OCI-LY3 (cell line): ENCODE measurements at regions not wholly inside any gene's neighbourhood (a gene's known extent, or its start where the extent isn't known, plus 50 kb on each side); places are given as distances from the start of the nearest gene placed in this dataset.

ENCODE experiments used
- H2AFZ ChIP-seq: fragments of 200-600, 300-600 bp; shearing (Covaris generic); 2 replicates; pipeline ENCODE4 v1.6.0; 2014; ENCODE audit warnings: antibody characterized with exemption, low read depth, low read length
- H3K27ac ChIP-seq: fragments of 200-600, 300-600 bp; sonication (generic); 2 replicates; pipeline ENCODE4 v1.5.1; 2014; ENCODE audit warnings: mild to moderate bottlenecking, low read length, moderate library complexity, mixed read lengths
- H3K27me3 ChIP-seq: fragments of 200-600, 300-600 bp; sonication (generic); 2 replicates; pipeline ENCODE4 v1.6.1; 2014; ENCODE audit warnings: low read depth, low read length, mixed read lengths
- H3K36me3 ChIP-seq: fragments of 200-600, 300-600 bp; sonication (generic); replicated peaks from 2 replicates; pipeline ENCODE3; 2014; ENCODE audit warnings: low read depth, low read length, mixed read lengths
- H3K4me1 ChIP-seq: fragments of 300-600, 200-600 bp; sonication (generic); 2 replicates; pipeline ENCODE4 v1.6.1; 2014; ENCODE audit warnings: low read length, mixed read lengths
- H3K4me2 ChIP-seq: fragments of 200-600, 300-600 bp; sonication (generic); 2 replicates; pipeline ENCODE4 v1.6.1; 2014; ENCODE audit warnings: low read length, mixed read lengths
- H3K4me3 ChIP-seq: fragments of 300-600, 200-600 bp; sonication (generic); 2 replicates; pipeline ENCODE4 v1.5.1; 2014; ENCODE audit warnings: antibody characterized with exemption, mild to moderate bottlenecking, low read length, moderate library complexity
- H3K79me2 ChIP-seq: fragments of 300-600, 200-600 bp; shearing (Covaris generic); 2 replicates; pipeline ENCODE4 v1.6.1; 2014; ENCODE audit warnings: mild to moderate bottlenecking, low read length, mixed read lengths
- H3K9ac ChIP-seq: fragments of 300-600, 200-600 bp; shearing (Covaris generic); 2 replicates; pipeline ENCODE4 v1.6.0; 2014; ENCODE audit warnings: mild to moderate bottlenecking, low read length, moderate library complexity
- H3K9me3 ChIP-seq: fragments of 200-600, 300-600 bp; shearing (Covaris generic); 2 replicates; pipeline ENCODE4 v1.6.1; 2014; ENCODE audit warnings: low read length, mixed read lengths; ENCODE audit not compliant: insufficient read depth
- H4K20me1 ChIP-seq: fragments of 200-600, 300-600 bp; sonication (generic); 2 replicates; pipeline ENCODE4 v1.6.1; 2016; ENCODE audit warnings: low read length, mixed read lengths; ENCODE audit not compliant: insufficient read depth
- CTCF ChIP-seq: fragments of 200-600, 300-600 bp; sonication (generic); IDR thresholded peaks from 2 replicates; pipeline ENCODE4 v1.5.1; 2014; ENCODE audit warnings: antibody characterized with exemption, low read length, low read depth
- EZH2phosphoT487 ChIP-seq: fragments of 200-600 bp; shearing (Covaris generic); IDR thresholded peaks from 2 replicates; pipeline ENCODE4 v1.6.1; 2018; ENCODE audit warnings: antibody characterized with exemption, mixed run types, low read depth

GRCh38 chr14:71552809-71553208, 379.4 kb upstream of the RGS6 start:
- Histone ChIP-seq H3K36me3 (no peaks in the 10 kb centered on the region), H2AFZ (no peak overlapping the region), H3K4me3 (no peak overlapping the region), H4K20me1 (no peaks in the 10 kb centered on the region), H3K4me2 (peak overlapping the region; percentile 81), H3K27ac (peak overlapping the region; percentile 99), H3K79me2 (peaks cover 37% of the 10 kb centered on the region; the same call in 1 of the 2 replicates), H3K27me3 (no peaks in the 10 kb centered on the region), H3K4me1 (peaks cover 82% of the 10 kb centered on the region), H3K9ac (peak overlapping the region; percentile 75; the same call in 1 of the 2 replicates), H3K9me3 (no peaks in the 10 kb centered on the region)
- TF ChIP-seq CTCF: peak; percentile 49
- TF ChIP-seq EZH2phosphoT487: no peak

GRCh38 chr14:71553779-71554178, 378.4 kb upstream of the RGS6 start:
- peaks cover 41% of the 10 kb centered on the region; the same call in 1 of the 2 replicates for H3K79me2 ChIP-seq
- H3K9me3 ChIP-seq: no peaks in the 10 kb centered on the region
- TF ChIP-seq CTCF (no peak), EZH2phosphoT487 (no peak)
- H4K20me1 ChIP-seq: no peaks in the 10 kb centered on the region
- peaks cover 92% of the 10 kb centered on the region for H3K4me1 ChIP-seq
- no peak overlapping the region for H2AFZ ChIP-seq
- peak overlapping the region; percentile 81 for H3K4me2 ChIP-seq
- no peaks in the 10 kb centered on the region for H3K36me3 ChIP-seq
- peak overlapping the region; percentile 75 for H3K9ac ChIP-seq
- H3K27me3 ChIP-seq: no peaks in the 10 kb centered on the region
- peak overlapping the region; percentile 57 for H3K4me3 ChIP-seq
- peak overlapping the region; percentile 99 for H3K27ac ChIP-seq

- H3K79me2 ChIP-seq: peaks cover 41% of the 10 kb centered on the region; the same call in 1 of the 2 replicates
- no peaks in the 10 kb centered on the region for H4K20me1 ChIP-seq
- H3K9ac ChIP-seq: peak overlapping the region; percentile 75
- peak overlapping the region; percentile 57 for H3K4me3 ChIP-seq
- peak overlapping the region; percentile 99 for H3K27ac ChIP-seq
- no peaks in the 10 kb centered on the region for H3K36me3 ChIP-seq
- peaks cover 89% of the 10 kb centered on the region for H3K4me1 ChIP-seq
- no peak overlapping the region for H2AFZ ChIP-seq
- TF ChIP-seq CTCF (no peak), EZH2phosphoT487 (no peak)
- H3K9me3 ChIP-seq: no peaks in the 10 kb centered on the region
- peak overlapping the region; percentile 81 for H3K4me2 ChIP-seq
- H3K27me3 ChIP-seq: no peaks in the 10 kb centered on the region
Measured at GRCh38 chr14:71554323-71554722, 377.9 kb upstream of the RGS6 start.

GRCh38 chr14:71554959-71555612, 377.1 kb upstream of the RGS6 start:
- TF ChIP-seq CTCF (no peak), EZH2phosphoT487 (no peak)
- peak overlapping the region; percentile 81 for H3K4me2 ChIP-seq
- no peak overlapping the region for H2AFZ ChIP-seq
- no peaks in the 10 kb centered on the region for H4K20me1 ChIP-seq
- peaks cover 41% of the 10 kb centered on the region; the same call in 1 of the 2 replicates for H3K79me2 ChIP-seq
- H3K27me3 ChIP-seq: no peaks in the 10 kb centered on the region
- peak overlapping the region; percentile 75 for H3K9ac ChIP-seq
- H3K27ac ChIP-seq: peak overlapping the region; percentile 99
- H3K36me3 ChIP-seq: no peaks in the 10 kb centered on the region
- H3K4me1 ChIP-seq: peaks cover 82% of the 10 kb centered on the region
- peak overlapping the region; percentile 57 for H3K4me3 ChIP-seq
- H3K9me3 ChIP-seq: no peaks in the 10 kb centered on the region
